Activated naive CD4-positive, alpha-beta T cell treated with anti-CD3 and anti-CD28 coated beads, Interleukin-2, amount 50 U/mL, for 16 hours (primary cell): ENCODE measurements at regions not wholly inside any gene's neighbourhood (a gene's known extent, or its start where the extent isn't known, plus 50 kb on each side); places are given as distances from the start of the nearest gene placed in this dataset.

Experiments
- DNase-seq: peaks from one replicate; pipeline ENCODE4 v3.0.0-alpha.2; 2020

- no peak for DNase-seq
Observed at GRCh38 chr7:33760146-33760545, 145.2 kb upstream of the BMPER start.

- DNase-seq, result no peak
Observed at GRCh38 chr7:33760834-33761233, 144.5 kb upstream of the BMPER start.

GRCh38 chr7:33761449-33762080 lies 143.8 kb upstream of the BMPER start:
- DNase-seq, result no peak

- no peak for DNase-seq
Observed at GRCh38 chr7:33762151-33762910, 143.0 kb upstream of the BMPER start.

GRCh38 chr7:33762911-33763306 lies 142.4 kb upstream of the BMPER start:
- no peak for DNase-seq

- no peak for DNase-seq
Observed at GRCh38 chr7:33764752-33765451, 140.4 kb upstream of the BMPER start.

GRCh38 chr7:33766405-33766804 lies 138.9 kb upstream of the BMPER start:
- no peak for DNase-seq

GRCh38 chr7:33769930-33770329 lies 135.4 kb upstream of the BMPER start:
- no peak for DNase-seq

GRCh38 chr7:33770576-33770975 lies 134.8 kb upstream of the BMPER start:
- no peak for DNase-seq

GRCh38 chr7:33771422-33771821 lies 133.9 kb upstream of the BMPER start:
- no peak for DNase-seq

- no peak for DNase-seq
Observed at GRCh38 chr7:33773053-33773452, 132.3 kb upstream of the BMPER start.

- DNase-seq, result no peak
Observed at GRCh38 chr7:33774762-33775523, 130.4 kb upstream of the BMPER start.

GRCh38 chr7:33775790-33776189 lies 129.5 kb upstream of the BMPER start:
- no peak for DNase-seq

GRCh38 chr7:33776788-33777187 lies 128.6 kb upstream of the BMPER start:
- no peak for DNase-seq

GRCh38 chr7:33778195-33778594 lies 127.1 kb upstream of the BMPER start:
- no peak for DNase-seq

- DNase-seq, result no peak
Observed at GRCh38 chr7:33779216-33779615, 126.1 kb upstream of the BMPER start.

- no peak for DNase-seq
Observed at GRCh38 chr7:33781167-33781566, 124.2 kb upstream of the BMPER start.

- DNase-seq, result no peak
Observed at GRCh38 chr7:33781796-33782195, 123.5 kb upstream of the BMPER start.

GRCh38 chr7:33784000-33784399 lies 121.3 kb upstream of the BMPER start:
- DNase-seq, result no peak

- DNase-seq, result no peak
Observed at GRCh38 chr7:33788531-33788930, 116.8 kb upstream of the BMPER start.

GRCh38 chr7:33789871-33790630 lies 115.3 kb upstream of the BMPER start:
- no peak for DNase-seq

- DNase-seq, result no peak
Observed at GRCh38 chr7:33790746-33791145, 114.6 kb upstream of the BMPER start.

- DNase-seq, result no peak
Observed at GRCh38 chr7:33792041-33792440, 113.3 kb upstream of the BMPER start.
